Endothelial cell (in vitro differentiated cells): ENCODE measurements at regions not wholly inside any gene's neighbourhood (a gene's known extent, or its start where the extent isn't known, plus 50 kb on each side); places are given as distances from the start of the nearest gene placed in this dataset.

Experiments used
- DNase-seq: peaks from one replicate; pipeline ENCODE4 v3.0.0; 2021; ENCODE audit warnings: low spot score
- H3K27ac Mint-ChIP-seq: one replicate; pipeline ENCODE4 v1.8.0; 2021; ENCODE audit warnings: mixed read lengths, inconsistent platforms; ENCODE audit not compliant: unreplicated experiment
- H3K27me3 Mint-ChIP-seq: one replicate; pipeline ENCODE4 v1.8.0; 2021; ENCODE audit warnings: mild to moderate bottlenecking, moderate library complexity, mixed read lengths, inconsistent platforms; ENCODE audit not compliant: unreplicated experiment
- H3K36me3 Mint-ChIP-seq: one replicate; pipeline ENCODE4 v1.8.0; 2021; ENCODE audit warnings: mild to moderate bottlenecking, low read depth, mixed read lengths, inconsistent platforms; ENCODE audit not compliant: unreplicated experiment
- H3K4me1 Mint-ChIP-seq: one replicate; pipeline ENCODE4 v1.8.0; 2021; ENCODE audit warnings: mild to moderate bottlenecking, mixed read lengths, inconsistent platforms; ENCODE audit not compliant: unreplicated experiment
- H3K4me3 Mint-ChIP-seq: one replicate; pipeline ENCODE4 v1.8.0; 2021; ENCODE audit warnings: mild to moderate bottlenecking, mixed read lengths, inconsistent platforms; ENCODE audit not compliant: unreplicated experiment
- H3K9me3 Mint-ChIP-seq: one replicate; pipeline ENCODE4 v1.8.0; 2021; ENCODE audit warnings: mixed read lengths, inconsistent platforms; ENCODE audit not compliant: unreplicated experiment
- TF ChIP-seq, protein P1 (sequence below): fragments of 200-600 bp; sonication (generic); IDR thresholded peaks from one replicate; pipeline ENCODE4 v1.5.0; 2021; ENCODE audit warnings: antibody characterized with exemption; ENCODE audit not compliant: unreplicated experiment

DNA sequence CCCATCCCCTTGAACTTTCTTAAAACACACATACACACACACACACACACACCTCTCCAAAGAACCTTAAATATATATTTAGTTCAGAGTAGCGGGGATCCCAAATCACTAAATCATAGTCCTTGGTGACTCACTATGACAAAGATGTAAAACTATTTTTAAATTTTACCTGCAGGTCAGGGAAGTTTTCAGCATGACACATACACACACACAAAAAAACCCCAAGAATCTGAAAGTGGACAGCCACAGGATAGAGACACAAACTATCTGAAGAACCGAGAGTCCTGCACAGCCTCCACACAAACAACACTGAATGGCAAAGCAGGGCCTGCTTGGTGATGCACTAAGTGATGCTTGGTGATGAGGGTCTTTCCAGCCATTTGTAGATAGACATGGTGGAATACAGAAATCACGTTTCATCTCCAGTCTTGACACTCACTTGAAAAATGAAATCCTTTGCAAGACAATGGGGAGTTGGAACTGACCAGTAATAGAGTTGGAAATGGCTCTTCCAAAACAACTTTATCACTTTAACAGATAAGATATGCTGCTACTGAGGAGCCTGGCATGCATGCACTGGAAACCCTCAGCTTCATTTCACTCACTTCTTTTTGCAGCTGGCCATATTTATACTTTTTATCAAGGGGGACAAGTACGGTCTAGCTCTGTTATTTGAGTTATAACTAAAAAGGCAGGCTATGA is 307.3 kb downstream of the RAPGEF2 start:
- TF ChIP-seq, protein P1, sequence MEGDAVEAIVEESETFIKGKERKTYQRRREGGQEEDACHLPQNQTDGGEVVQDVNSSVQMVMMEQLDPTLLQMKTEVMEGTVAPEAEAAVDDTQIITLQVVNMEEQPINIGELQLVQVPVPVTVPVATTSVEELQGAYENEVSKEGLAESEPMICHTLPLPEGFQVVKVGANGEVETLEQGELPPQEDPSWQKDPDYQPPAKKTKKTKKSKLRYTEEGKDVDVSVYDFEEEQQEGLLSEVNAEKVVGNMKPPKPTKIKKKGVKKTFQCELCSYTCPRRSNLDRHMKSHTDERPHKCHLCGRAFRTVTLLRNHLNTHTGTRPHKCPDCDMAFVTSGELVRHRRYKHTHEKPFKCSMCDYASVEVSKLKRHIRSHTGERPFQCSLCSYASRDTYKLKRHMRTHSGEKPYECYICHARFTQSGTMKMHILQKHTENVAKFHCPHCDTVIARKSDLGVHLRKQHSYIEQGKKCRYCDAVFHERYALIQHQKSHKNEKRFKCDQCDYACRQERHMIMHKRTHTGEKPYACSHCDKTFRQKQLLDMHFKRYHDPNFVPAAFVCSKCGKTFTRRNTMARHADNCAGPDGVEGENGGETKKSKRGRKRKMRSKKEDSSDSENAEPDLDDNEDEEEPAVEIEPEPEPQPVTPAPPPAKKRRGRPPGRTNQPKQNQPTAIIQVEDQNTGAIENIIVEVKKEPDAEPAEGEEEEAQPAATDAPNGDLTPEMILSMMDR, result no peak
- peaks cover 4% of the 10 kb centered on the region for H3K4me1 Mint-ChIP-seq
- no peak overlapping the region for H3K27ac Mint-ChIP-seq
- no peak overlapping the region for H3K4me3 Mint-ChIP-seq
- no peaks in the 10 kb centered on the region for H3K36me3 Mint-ChIP-seq
- H3K27me3 Mint-ChIP-seq, result no peaks in the 10 kb centered on the region
- DNase-seq, result no peak
- H3K9me3 Mint-ChIP-seq, result no peaks in the 10 kb centered on the region

DNA sequence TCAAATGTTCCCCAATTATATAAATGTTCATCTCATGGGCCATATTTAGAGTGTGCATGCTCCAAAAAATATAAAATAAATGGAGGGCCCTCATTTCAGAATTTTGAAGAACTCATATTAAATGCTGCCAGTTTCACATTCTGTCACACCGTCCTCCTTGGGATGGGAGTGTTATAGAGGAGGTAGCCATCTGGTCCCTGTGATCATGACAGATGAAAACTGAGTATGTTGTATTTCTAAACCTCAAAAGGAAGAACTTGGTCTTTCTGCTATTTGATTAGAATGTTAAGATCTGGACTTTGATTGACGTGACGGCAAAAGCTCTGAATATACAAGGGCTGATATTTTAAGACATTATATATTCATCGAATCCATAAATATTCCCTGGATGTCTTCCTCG is 308.0 kb downstream of the RAPGEF2 start:
- TF ChIP-seq, protein P1, result no peak
- no peak overlapping the region for H3K27ac Mint-ChIP-seq
- no peak for DNase-seq
- no peaks in the 10 kb centered on the region for H3K9me3 Mint-ChIP-seq
- peaks cover 3% of the 10 kb centered on the region for H3K27me3 Mint-ChIP-seq
- no peak overlapping the region for H3K4me3 Mint-ChIP-seq
- H3K4me1 Mint-ChIP-seq, result peaks cover 4% of the 10 kb centered on the region
- no peaks in the 10 kb centered on the region for H3K36me3 Mint-ChIP-seq

DNA sequence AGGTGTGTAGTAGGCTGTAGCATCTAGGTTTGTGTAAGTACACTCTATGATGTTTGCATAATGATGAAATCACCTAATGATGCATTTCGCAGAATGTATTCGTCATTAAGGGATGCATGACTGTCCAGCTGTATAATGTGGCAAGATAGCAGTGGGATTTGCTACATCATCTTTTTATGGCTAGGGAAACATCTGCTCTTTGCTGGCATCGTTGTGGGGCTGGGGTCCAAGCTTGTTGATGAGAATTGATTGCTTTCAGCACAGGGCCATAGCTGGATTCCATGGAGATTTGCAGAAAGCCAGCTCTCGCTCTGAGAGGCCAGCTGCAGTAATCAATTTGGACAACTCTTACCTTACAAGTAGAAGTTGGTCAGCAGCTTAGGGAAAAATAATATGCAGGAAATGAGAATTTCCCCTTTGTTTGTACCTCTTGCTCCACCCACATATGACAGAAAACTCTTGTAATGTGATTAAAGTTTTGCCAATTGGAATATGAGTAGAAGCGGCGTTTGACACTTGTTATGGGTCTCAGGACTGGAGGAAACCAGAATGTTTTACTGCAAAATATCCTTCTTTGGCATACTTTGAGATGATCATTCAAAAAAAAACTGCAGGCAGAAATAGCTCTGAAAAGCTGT is 310.5 kb downstream of the RAPGEF2 start:
- Mint-ChIP-seq H3K4me3 (no peak overlapping the region), H3K27me3 (peaks cover 3% of the 10 kb centered on the region), H3K27ac (no peak overlapping the region), H3K9me3 (no peaks in the 10 kb centered on the region), H3K4me1 (peaks cover 4% of the 10 kb centered on the region), H3K36me3 (no peaks in the 10 kb centered on the region)
- DNase-seq, result no peak
- TF ChIP-seq, protein P1, result no peak

DNA sequence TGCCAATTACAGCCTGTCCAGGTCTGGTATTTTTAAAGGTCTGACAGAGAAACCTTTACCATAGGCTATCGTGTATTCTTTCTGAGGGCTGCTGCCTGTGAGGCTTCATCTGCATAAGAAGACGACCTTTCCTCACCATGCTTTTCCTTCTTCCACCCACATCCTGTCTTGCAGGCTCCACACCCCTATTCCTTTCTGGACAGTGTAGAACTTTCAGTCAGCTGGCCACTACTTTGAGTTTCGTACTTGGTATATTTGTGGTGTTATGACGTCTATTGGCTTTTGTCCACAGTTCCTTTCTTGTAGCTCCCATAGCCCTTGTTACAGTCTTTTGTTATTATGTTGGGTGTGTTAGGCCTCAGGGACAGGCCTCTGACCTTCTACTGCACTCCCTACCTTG is 311.4 kb downstream of the RAPGEF2 start:
- Mint-ChIP-seq H3K9me3 (no peaks in the 10 kb centered on the region), H3K36me3 (no peaks in the 10 kb centered on the region), H3K27ac (no peak overlapping the region), H3K27me3 (peaks cover 3% of the 10 kb centered on the region), H3K4me3 (no peak overlapping the region), H3K4me1 (peaks cover 4% of the 10 kb centered on the region)
- TF ChIP-seq, protein P1, result no peak
- no peak for DNase-seq

DNA sequence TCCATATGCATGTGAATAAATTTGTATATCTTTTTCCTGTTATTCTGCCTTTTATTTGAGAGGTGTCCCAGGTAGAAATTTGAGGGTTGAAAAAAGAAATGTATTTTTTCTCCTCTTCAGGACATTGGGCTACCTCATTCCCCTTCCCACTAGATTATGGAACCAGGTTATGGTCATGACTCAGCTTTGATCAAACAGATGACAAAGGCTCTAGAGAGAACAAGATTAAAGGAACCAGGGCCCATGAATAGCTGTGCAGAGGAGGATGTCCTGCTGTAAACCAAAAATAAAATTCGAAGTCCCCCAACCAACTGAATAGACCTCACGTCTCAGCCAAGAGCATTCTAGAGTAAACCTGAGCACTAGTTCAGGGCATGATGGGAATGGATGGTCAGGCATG is 313.2 kb downstream of the RAPGEF2 start:
- H3K36me3 Mint-ChIP-seq, result peaks cover 4% of the 10 kb centered on the region
- H3K9me3 Mint-ChIP-seq, result peaks cover 4% of the 10 kb centered on the region
- TF ChIP-seq, protein P1, result no peak
- H3K4me1 Mint-ChIP-seq, result peaks cover 4% of the 10 kb centered on the region
- H3K27ac Mint-ChIP-seq, result no peak overlapping the region
- H3K27me3 Mint-ChIP-seq, result peaks cover 3% of the 10 kb centered on the region
- H3K4me3 Mint-ChIP-seq, result no peak overlapping the region
- DNase-seq, result no peak
